ENCODE measurements at regions not wholly inside any gene's neighbourhood (a gene's known extent, or its start where the extent isn't known, plus 50 kb on each side); places are given as distances from the start of the nearest gene placed in this dataset.

DNA sequence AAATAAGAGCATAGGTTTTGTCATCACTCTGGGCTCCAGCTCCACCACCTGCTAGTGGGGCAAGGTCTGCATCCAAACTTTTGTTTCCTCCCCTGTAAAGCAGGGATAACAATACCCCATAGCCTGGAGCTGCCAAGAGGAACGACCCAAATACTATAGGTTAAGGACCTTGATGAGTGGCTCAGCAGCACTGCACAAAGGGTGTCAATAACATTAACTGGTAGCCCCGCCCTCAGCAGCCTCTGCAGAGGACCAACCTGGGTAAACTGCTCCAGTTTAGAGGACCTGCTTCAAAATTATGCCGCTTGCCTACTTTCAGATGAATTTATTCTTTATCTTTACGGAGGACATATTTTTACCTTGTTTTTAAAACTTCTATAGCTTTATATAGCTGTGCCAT lies 65.8 kb upstream of the RIOK3 start:
- no peak for DNase-seq (ENCODE audit: low spot score)

DNA sequence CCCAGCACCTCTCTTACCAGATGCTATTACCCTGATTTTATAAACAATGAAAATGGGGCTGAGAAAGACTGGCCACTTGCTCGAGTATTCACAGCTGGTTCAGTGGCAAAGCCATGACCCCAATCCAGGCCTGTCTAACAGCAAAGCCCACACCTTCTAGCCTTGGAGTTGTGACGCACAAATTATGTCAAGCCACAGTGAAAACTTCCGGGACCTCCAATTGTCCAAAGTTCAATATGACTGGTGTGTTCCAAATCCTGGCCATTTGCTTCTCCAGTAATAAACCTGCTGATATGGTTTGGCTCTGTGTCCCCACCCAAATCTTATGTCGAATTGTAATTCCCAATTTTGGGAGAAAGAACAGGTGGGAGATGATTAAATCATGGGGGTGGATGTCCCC lies 64.7 kb upstream of the RIOK3 start:
- no peak for DNase-seq (ENCODE audit: low spot score)

DNA sequence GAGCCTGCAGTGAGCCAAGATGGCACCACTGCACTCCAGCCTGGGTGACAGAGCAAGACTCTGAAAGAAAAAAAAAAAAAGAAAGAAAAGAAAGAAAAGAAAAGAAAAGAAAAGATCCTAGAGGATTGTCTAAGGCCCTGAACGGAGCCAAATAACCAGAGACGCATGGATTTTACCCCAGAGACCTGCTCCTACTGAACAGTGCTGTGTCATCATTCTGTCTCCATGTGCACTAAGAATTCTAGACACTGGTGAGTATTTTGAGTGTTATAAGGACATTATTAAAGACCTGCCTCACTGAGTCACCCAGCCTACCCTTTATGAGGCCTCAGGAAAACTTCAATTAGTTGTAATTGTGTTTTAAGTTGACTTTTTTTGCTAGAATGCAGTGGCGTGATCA lies 61.9 kb upstream of the RIOK3 start:
- DNase-seq (ENCODE audit: low spot score) = no peak

DNA sequence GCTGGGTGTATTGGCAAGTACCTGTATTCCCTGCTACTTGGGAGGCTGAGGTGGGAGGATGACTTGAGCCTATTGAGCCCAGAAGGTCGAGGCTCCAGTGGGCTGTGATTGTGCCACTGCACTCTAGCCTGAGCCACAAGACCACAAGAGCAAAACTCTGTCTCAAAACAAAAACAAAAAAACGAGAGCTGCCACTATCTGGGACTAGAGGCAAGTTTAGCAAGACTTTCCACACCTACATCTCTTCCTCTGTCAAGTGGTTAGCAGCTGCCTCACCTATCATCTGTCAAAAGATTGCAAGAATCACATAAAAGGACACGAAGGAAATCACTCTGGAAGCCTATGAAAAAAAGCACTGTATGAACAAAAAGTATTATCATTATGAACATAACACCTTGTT lies 55.2 kb upstream of the RIOK3 start:
- DNase-seq (ENCODE audit: low spot score) = no peak

DNA sequence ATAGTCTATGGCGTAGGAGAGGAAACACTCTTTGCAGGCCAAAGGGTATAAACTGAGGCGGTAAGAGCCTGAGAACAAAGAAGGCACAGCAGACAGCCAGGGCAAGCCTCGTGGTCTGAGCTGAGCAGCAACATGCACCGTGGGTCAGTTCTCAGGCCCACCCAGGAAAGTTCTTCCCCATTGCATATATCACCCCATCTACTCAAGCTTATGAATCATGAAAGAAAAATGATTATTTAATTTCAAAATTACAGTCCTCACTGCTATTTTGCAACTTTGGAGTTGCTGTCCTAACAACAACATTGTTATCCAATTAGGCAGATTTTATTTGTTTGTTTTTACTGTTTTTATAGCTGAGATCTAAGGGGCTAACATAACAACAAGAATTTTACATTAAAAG lies 54.7 kb upstream of the RIOK3 start:
- no peak for DNase-seq (ENCODE audit: low spot score)

DNA sequence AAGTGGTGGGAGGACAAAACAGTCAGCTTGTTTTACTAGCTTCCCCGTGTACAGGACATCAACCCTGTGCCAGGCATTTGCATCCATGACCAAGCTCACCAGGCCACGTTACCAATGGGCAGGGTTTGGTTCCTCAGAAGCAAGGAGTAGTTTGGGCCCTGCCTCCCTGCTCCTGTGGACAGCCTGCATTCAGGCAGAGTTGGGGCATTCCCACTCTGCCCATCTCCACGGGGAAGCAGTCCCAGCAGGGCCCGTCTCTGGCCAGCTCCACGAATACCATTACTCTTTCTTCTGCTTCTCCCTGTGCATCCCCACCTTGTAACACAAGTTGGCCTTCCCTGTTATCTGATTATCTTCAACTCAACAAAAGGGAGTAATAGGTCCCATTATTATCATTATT lies 54.0 kb upstream of the RIOK3 start:
- DNase-seq (ENCODE audit: low spot score) = no peak

DNA sequence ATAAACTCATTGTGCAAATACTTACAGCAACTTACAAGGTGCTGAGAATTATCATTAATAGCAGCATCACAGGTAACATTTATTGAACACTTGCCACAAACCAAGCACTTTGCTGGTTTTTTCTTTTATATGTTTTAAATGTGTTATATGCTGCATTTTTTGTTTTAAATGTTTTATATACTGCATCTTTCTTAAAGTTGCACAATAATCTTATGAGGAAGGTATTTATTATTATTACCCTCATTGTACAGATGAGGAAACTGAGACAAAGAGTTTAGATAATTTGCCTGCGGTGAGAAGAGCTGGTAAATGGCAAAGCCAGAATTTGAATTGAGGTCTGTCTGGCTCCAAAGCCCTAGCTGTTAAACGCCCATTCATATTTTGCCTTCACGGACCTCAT lies 52.2 kb upstream of the RIOK3 start:
- no peak for DNase-seq (ENCODE audit: low spot score)

DNA sequence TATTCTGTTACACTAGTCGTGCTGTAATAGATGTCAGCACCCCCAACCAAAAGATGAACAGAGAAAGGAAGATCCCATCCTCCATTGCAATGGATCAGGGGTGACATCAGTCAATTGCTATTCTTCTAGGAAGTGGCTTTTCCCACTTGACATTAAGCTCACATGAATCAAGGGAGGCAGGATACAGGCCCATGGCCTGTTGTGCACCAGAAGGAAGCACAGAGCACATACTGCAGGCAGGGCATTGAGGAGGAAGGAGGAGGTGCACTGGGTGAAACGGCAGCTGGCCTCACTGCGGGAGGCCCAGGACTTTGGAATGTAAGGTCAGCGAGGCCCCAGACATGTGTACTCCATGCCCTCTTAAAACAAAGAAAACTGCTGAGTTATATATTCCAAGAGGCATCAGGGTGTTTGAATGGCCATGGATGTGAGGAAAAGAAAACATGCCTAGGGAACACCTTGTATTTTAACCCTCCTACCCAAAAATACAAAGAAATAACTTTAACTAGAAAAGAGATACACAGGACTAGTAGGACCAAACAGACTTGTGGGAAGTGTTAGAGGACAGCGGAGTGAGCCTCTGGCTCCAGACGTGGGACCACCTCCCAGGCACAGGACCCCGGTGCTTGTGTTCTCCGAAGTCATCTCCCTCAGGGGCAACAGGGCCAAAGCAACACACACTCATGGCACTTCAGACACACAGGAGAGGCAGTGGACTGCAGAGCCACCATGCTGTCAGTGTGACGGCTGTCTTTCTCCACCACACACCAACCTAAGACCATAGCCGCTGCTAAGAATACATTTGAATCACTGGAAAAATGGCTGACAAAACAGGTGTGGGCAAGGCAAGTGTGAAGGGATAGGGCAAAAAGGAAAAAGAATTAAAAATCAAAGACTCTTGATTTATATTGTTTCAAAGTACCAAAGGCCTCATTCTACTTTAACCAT lies 51.4 kb upstream of the RIOK3 start:
- no peak for DNase-seq (ENCODE audit: low spot score)
